Medulla oblongata (tissue), 1 donor: ENCODE measurements at regions not wholly inside any gene's neighbourhood (a gene's known extent, or its start where the extent isn't known, plus 50 kb on each side); places are given as distances from the start of the nearest gene placed in this dataset.
"Not testable (repeated sequence)": the region's sequence is repeated elsewhere in the genome, so short reads cannot be mapped to it uniquely, and the experiment has no call there.

Source experiments
- DNase-seq: peaks from one replicate; pipeline ENCODE4 v3.0.0-alpha.2; 2015; ENCODE audit errors: extremely low spot score

GRCh38 chr6:157727629-157728182 is 95.3 kb upstream of the SNX9 start:
- DNase-seq, result no peak

GRCh38 chr6:157728183-157728881 is 94.7 kb upstream of the SNX9 start:
- no peak for DNase-seq

- DNase-seq, result no peak
These were observed 91.8 kb upstream of the SNX9 start for GRCh38 chr6:157731221-157731620.

- DNase-seq, result no peak
These were observed 91.0 kb upstream of the SNX9 start for GRCh38 chr6:157732007-157732406.

- DNase-seq, result no peak
These were observed 90.5 kb upstream of the SNX9 start for GRCh38 chr6:157732416-157733161.

DNA sequence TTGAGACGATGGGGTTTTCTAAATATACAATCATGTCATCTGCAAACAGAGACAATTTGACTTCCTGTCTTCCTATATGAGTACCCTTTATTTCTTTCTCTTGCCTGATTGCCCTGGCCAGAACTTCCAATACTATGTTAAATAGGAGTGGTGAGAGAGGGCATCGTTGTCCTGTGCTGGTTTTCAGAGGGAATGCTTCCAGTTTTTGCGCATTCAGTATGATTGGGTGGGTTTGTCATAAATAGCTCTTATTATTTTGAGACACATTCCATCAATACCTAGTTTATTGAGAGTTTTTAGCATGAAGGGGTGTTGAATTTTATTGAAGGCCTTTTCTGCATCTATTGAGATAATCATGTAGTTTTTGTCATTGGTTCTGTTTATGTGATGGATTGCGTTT is 86.5 kb upstream of the SNX9 start:
- not testable (repeated sequence) for DNase-seq

DNA sequence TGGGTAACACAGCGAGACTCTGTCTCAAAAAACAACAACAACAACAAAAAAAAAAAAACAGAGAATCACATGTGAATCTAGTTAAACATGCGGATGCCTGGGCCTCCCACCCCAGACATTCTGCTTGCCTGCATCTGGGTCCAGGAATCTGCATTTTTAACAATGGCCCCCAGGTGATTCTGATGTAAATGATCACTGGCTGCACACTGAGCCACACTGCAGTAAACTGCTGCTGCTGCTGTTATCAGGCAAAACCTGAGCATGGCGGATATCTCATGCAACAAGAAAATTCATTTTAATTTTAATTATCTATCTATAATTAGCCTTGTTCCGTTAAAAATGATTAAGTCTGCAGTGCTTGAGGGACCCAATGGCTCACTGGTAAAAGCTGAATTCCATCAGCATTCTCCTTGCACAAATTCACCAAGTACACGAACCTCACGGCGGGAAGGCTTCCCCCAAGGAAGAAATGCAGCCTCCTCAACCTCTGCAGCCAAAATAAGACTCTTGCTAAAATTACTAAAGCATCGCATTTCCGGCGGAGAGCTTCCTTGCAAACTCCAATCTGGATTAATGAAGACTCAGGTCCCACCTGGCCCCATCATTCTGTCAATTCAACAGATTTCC is 81.6 kb upstream of the SNX9 start:
- DNase-seq, result no peak

- DNase-seq, result no peak
These were observed 81.0 kb upstream of the SNX9 start for GRCh38 chr6:157741948-157742556.

- no peak for DNase-seq
These were observed 78.9 kb upstream of the SNX9 start for GRCh38 chr6:157744102-157744601.

GRCh38 chr6:157746897-157747296 is 76.1 kb upstream of the SNX9 start:
- DNase-seq, result no peak

DNA sequence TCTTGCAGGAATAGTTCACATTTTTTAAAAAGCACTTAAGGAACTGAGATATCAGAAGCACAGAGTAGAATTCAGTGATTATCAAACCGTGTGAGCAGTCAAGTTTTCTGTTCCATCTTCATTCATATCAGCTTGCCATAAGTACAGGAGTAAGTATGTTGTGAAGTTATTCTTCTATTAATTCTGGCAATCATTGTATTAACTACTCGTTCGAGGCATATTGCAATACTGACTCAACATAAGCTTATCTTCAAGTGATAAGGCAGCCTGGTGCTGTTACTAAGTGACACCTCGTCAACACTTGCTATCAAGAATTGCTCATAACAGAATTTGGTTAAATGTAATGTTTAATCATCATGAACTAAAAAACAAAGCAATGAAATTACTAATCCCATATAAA is 75.7 kb upstream of the SNX9 start:
- DNase-seq, result no peak

DNA sequence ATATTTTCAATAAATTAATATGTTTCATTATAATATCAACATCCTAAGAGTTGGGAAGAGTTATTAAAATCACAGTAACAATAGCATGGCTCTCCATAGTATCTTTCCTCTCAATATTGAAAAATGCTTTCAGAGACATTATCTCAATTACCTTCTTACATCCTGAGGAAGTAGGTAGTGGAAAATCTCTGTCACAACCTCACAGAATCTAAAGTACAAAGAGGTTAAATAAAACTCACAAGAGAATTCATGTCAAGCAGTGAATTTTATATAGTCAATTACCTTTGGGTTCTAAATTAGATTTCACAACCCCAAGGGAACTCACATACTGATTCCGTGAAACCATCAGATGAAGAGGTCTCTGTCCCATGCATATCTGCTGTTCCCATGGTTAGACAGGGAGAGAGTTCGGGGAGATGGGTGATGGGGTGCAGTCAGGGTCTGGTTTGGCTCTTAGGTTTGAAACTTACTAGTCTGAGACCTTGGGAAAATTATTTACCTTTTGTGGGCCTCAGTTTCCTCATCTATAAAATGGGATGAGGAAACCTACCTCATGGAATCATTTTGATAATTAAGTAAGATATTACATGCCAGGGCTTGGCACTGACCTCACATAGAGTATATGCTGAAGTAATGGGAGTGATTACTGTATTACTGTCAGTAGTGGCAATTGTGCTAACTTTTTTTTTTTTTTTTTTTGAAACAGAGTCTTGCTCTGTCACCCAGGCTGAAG is 74.0 kb upstream of the SNX9 start:
- no peak for DNase-seq

DNA sequence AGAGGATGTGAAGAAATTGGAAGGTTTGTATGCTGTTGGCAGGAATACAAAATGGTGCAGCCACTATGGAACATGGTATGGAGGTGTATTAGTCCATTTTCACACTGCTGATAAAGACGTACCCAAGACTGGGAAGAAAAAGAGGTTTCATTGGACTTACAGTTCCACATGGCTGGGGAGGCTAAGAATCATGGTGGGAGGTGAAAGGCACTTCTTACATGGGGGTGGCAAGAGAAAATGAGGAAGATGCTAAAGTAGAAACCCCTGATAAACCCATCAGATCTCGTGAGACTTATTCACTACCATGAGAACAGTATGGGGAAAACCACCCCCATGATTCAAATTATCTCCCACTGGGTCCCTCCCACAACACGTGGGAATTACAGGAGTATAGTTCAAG is 72.1 kb upstream of the SNX9 start:
- not testable (repeated sequence) for DNase-seq

DNA sequence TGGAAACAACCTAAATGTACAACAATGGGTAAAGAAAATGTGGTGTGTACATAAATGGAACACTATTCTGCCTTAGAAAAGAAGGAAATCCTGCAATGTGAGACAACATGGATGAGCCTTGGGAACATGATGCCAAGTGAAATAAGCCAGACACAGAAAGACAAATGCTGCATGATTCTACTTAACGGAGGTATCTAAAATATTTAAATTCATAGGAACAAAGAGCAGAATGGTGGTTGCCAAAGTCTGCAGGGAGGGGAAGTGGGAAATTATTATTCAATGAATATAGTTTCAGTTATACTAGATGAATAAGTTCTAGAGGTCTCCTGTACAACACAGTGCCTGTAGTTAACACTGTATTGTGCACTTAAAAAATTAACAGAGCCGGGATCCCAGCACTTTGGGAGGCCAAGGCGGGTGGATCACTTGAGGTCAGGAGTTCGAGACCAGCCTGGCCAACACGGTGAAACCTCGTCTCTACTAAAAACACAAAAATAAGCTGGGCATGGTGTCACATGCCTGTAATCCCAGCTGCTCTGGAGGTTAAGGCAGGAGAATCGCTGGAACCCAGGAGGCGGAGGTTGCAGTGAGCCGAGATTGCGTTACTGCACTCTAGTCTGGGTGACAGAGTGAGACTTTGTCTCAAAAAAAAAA is 71.4 kb upstream of the SNX9 start:
- DNase-seq, result no peak

GRCh38 chr6:157752879-157753278 is 70.2 kb upstream of the SNX9 start:
- not testable (repeated sequence) for DNase-seq

DNA sequence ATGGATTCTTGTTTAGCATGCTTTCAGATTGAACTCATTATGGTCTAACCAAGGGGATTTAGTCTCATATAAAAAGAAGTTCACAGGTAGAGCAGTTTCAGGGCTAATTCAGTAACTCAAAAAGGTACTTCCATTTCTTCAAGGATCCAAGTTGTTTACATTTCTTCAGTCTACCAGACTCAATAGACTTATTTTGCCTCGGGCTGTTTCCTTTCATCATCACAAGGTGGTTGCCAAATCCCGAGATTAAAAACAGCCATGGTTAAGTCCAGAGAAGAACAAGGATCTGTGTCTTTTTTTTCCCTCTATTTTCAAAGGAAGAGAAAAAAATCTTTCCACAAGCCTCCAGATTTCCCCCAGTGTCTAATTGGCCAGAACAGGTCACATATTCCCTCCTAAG is 69.8 kb upstream of the SNX9 start:
- no peak for DNase-seq

DNA sequence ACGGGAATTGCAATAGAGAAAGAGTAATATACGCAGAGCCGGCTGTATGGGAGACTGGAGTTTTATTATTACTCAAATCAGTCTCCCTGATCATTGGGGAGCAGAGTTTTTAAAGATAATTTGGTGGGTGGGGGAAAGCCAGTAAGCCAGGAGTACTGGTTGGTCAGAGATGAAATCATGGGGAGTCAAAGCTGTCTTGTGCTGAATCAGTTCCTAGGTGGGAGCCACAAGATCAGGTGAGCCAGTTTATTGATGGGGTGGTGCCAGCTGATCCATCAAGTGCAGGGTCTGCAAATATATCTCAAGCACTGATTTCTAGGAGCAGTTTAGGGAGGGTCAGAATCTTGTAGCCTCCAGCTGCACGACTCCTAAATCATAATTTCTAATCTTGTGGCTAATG is 69.2 kb upstream of the SNX9 start:
- not testable (repeated sequence) for DNase-seq

DNA sequence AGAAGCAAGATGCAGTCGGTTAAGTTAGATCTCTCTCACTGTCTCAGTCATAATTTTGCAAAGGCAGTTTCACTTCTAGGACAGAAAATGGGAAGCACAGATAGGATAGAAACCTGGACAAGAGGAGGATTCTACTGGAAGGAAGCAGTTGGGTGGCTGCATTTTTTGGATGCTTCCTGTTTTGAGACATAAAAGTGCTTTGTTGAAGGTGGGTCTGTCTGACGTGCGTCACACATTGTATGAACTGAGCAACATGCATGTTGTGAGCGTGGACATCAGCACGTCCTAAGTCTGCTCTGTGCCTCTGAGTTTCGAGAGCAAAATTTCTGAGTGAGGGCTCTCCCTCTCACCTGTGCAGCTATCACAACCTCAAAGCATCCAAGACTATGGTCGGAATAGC is 68.7 kb upstream of the SNX9 start:
- no peak for DNase-seq

DNA sequence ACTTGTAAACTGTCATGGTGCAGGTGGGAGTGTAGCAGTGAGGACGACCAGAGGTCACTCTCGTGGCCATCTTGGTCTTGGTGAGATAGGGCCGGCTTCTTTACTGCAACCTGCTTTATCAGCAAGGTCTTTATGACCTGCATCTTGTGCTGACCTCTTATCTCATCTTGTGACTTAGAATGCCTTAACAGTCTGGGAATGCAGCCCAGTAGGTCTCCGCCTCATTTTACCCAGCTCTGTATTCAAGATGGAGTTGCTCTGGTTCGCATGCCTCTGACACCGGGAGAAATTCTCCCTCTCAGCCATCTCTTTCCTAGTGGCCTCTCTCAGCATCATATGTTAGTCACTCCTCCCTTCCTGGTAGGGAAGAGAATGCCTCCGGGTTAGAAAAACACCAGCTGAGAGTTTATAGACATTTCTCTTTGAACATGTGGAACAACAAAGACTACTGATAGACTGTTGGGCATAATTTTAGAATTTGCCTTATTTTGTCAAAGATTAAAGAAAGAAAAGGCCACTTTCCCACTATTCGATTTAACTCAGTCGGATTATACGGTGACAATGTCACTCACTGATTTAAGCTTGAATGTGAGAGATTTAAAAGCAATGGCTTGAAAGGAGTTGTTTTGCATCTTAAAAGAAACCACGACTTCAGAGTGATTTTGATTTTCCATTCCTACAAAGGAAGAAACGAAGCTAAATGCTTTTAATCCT is 67.9 kb upstream of the SNX9 start:
- no peak for DNase-seq

DNA sequence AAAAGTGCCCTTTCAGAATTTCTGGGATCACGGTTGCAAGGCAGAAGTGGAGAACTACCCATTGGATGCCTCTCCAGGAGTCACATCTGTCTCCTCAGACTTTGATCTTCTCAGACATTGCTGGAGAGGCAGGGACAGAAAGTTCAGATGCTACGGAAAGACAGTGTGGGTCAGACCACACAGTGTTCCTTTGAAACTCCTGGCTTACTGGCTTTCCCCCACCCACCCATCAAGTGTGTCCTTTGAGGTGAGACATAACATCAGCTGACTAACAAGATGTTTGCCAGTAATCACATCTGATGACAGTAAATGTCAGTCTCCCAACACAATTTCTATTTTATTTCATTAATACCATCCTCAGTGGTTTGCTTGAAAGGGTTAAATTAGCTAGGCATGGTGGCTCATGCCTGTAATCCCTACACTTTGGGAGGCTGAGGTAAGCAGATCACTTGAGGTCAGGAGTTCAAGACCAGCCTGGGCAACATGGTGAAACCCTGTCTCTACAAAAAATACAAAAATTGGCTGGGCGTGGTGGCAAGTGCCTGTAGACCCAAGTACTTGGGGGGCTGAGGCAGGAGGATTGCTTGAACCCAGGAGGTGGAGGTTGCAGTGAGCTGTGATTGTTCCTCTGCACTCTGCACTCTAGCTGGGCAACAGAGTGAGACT is 67.2 kb upstream of the SNX9 start:
- DNase-seq, result no peak
